GM18505 (cell line): ENCODE measurements at regions not wholly inside any gene's neighbourhood (a gene's known extent, or its start where the extent isn't known, plus 50 kb on each side); places are given as distances from the start of the nearest gene placed in this dataset.

Source experiments
- ATAC-seq: cut with Tn5 transposase; IDR thresholded peaks from one replicate; pipeline ENCODE4 v1.9.1; 2021; ENCODE audit not compliant: unreplicated experiment
- POLR2A ChIP-seq: IDR thresholded peaks from 4 replicates; pipeline ENCODE4 v1.6.1; 2011; ENCODE audit warnings: borderline replicate concordance; ENCODE audit not compliant: insufficient read depth, insufficient read length; ENCODE audit errors: extremely low read depth

GRCh38 chr13:91122766-91123165, 224.7 kb upstream of the MIR17HG start:
- ATAC-seq, result no peak
- TF ChIP-seq POLR2A, result no peak

GRCh38 chr13:91123456-91124127, 223.9 kb upstream of the MIR17HG start:
- no peak for ATAC-seq
- TF ChIP-seq POLR2A, result no peak

GRCh38 chr13:91126806-91127205, 220.7 kb upstream of the MIR17HG start:
- no peak for TF ChIP-seq POLR2A
- no peak for ATAC-seq

DNA sequence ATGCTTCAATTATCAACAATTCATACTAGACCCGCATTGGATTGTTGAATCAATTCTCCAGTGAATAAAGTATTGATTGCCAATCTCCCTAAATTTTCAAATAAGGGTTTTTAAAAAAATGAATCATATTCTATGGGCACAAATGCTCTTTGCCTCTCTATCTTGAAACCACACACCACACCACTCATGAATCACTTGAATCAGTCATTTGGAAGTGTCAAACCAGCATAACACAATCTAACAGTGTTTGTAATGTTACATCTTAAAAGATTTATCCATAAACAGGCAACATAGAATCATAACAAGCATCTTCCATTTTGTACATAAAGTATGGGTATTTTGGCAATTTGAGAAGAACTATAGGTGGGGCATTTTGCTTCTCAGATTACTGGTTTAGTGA, 219.5 kb upstream of the MIR17HG start:
- ATAC-seq, result no peak
- no peak for TF ChIP-seq POLR2A

DNA sequence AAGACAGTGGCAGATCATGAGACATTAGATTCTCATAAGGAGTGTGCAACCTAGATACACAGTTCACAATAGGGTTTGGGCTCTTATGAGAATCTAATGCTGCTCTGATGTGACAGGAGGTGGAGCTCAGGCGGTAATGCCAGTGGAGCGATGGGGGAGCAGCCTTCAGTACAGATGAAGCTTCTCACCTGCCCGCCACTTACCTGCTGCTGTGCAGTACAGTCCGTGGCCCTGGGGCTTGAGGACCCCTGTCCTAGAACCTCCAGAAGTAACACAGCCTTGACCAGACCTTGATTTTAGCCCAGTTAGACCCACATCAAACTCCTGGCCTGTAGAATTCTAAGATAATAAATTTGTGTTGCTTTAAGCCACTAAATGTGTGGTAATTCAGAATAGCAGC, 215.1 kb upstream of the MIR17HG start:
- TF ChIP-seq POLR2A, result no peak
- ATAC-seq, result no peak

DNA sequence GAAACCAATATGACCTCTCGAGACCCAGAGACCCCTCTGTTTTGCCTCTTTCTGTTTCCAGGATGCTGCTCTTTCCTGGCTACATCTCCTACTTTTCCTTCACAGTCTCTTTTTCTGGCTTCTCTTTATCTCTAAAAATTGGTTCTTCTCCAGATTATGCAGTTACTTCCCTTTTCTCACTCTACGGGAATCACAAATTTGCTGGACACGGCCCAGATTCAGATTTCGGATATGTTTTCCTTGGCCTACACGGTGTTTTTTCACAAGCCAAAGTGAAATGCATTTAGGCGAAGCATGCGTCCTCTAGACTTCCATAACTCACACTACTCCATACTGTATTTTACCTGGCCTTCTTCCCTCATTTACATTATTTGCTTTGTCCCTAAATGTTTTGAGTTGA, 214.7 kb upstream of the MIR17HG start:
- no peak for ATAC-seq
- TF ChIP-seq POLR2A, result no peak

DNA sequence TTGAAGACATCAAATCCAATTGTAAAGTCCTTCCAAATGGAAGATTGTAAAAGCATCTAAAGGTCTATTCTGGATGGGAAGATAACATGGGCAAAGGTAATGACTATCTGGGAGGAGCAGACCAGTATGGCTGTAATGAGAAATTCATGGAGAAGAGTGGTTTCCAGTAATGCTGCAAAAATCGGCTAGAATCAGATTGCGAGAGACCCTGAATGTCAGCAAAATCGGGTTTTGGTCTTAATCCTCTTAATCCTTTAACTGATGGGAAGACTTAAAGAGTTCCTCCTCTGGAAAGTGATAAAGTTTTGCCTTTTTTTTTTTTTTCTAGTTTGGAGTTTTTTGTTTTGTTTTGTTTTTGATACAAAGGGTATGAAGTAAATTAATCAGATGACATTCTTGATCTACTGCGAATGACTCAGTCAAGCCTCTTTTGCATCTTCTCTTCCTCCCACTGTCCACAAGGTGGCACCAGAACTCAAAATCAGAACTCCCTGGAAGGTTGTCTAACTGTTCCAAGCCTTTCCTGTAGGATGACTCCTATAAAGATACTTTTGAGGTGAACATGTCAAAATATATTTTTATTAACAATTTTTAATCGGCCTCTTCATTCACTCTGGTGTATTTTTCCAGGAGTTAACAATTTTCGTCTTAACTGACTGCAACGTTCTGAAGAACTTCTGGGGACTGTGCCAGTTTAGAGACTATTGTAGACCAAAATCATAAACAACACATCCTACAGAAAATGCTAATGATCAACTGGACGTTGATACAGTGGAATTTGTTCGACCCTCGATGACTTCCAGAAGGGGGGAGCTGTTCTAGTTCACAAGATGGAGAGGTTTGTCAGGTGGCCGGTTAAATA, 213.3 kb upstream of the MIR17HG start:
- no peak for TF ChIP-seq POLR2A
- peak; percentile 80 for ATAC-seq

- no peak for TF ChIP-seq POLR2A
- ATAC-seq, result no peak
Observed at GRCh38 chr13:91134803-91135184, 212.7 kb upstream of the MIR17HG start.

- no peak for TF ChIP-seq POLR2A
- no peak for ATAC-seq
Observed at GRCh38 chr13:91135376-91135775, 212.1 kb upstream of the MIR17HG start.

DNA sequence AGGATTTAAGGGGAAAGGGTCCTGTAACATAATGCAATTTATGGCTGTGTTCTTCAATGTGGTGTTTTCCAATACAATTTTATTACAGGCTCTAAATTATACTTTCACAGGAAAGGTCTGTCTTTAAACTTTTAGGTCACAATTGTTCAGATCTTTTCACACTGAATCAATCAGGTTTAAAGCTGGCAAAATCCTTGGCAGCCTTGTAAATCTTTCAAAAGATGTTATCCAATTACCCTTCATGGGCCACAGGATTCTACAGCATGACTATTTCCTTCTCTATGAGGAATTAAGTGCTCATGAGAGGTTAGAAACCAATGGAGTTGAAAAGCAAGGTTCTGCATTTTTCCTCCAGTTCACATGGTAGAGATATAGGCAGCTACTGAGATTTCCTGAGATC, 211.5 kb upstream of the MIR17HG start:
- TF ChIP-seq POLR2A, result no peak
- no peak for ATAC-seq

DNA sequence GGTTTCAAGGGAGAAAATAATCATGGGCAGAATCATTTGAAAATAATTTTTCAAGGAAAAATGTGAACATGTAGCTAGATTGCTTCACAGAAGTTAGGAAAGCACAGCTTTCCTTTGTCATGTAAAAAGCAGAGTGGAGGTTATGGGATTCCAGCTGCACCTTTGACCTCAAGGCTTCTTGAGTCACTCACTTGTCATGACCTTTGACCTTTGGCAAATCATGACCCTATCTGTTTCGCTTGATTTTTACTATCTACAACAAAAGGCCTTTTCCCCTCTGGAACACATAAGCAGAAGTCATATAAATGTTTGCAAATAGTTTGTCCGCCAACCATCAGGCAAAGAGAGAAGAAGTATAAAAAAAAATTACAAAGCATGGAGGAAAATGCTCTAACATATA, 210.7 kb upstream of the MIR17HG start:
- no peak for ATAC-seq
- TF ChIP-seq POLR2A, result no peak

DNA sequence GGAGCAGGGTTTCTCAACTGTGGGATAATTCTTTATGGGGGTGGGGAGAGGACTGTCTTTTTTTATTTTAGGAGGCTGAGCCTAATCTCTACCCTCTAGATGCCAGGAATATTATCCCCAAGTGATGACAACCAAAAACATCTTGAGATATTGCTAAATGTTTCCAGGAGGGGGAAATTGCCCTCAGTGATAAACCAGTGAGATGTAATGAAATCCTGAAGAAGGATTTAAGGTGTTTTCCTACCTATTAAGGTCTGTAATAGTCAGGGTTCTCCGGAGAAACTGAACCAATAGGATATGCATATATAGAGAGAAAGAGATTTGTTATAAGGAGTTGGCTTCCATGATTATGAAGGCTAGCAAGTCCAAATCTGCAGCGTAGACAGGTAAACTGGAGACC, 208.3 kb upstream of the MIR17HG start:
- ATAC-seq, result no peak

DNA sequence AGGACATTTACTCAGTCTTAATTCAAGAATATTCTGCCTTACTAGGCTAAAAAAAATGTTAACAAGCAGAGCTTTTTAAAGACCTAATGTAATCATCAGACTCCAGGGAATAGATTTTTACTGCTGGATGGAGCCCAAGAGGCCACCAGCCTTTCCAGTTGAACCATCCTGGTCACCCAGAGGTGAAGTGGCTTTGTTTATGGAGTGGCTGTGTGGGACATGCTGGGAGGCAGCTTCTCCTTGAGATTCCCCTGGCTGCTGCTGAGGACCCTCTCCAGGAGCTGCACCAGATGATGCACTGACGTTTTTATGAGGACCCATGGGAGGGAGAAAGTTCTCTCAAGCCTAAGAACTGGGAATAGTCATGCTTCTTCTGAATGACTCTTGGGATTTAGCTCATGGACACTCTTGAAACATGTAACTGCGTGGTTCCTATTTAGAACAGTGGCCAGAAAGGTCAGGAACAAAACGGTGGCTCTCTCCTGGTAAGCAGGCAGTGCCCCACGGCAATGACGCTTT, 205.9 kb upstream of the MIR17HG start:
- no peak for TF ChIP-seq POLR2A
- ATAC-seq, result no peak

More for the DNA sequence above, 208.3 kb upstream of the MIR17HG start:
- TF ChIP-seq POLR2A, result no peak

DNA sequence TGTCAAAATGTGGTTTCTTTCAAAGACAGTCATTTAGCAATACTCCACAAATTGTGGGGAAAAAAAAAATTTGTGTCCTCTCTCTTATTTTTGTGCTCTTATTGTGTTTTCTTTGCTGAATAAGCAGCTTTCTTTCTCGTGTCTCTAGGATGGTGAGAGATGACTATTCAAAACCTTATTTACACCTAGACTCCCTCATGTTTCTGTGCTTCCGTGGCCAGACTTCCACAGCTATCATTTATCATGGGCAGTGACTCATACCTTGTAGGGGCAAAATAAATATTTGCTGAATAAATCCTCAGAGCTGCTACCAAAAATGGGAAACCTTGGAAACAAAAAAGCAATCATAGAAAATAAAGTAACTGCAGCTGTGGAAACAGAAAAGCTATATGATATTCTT, 204.9 kb upstream of the MIR17HG start:
- no peak for TF ChIP-seq POLR2A
- ATAC-seq, result no peak
